ENCODE measurements at regions not wholly inside any gene's neighbourhood (a gene's known extent, or its start where the extent isn't known, plus 50 kb on each side); places are given as distances from the start of the nearest gene placed in this dataset.

- Histone ChIP-seq H3K27ac (replicated peaks) (no peak overlapping the region), H3K27me3 (ENCODE audit: insufficient read depth, poor library complexity, severe bottlenecking) (no peaks in the 10 kb centered on the region), H3K4me3 (replicated peaks; ENCODE audit: insufficient read depth, low read length) (no peak overlapping the region)
- TF ChIP-seq, protein P1, sequence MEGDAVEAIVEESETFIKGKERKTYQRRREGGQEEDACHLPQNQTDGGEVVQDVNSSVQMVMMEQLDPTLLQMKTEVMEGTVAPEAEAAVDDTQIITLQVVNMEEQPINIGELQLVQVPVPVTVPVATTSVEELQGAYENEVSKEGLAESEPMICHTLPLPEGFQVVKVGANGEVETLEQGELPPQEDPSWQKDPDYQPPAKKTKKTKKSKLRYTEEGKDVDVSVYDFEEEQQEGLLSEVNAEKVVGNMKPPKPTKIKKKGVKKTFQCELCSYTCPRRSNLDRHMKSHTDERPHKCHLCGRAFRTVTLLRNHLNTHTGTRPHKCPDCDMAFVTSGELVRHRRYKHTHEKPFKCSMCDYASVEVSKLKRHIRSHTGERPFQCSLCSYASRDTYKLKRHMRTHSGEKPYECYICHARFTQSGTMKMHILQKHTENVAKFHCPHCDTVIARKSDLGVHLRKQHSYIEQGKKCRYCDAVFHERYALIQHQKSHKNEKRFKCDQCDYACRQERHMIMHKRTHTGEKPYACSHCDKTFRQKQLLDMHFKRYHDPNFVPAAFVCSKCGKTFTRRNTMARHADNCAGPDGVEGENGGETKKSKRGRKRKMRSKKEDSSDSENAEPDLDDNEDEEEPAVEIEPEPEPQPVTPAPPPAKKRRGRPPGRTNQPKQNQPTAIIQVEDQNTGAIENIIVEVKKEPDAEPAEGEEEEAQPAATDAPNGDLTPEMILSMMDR (IDR thresholded peaks at IDR 0.05; ENCODE audit: insufficient read depth, low read length): no peak
- TF ChIP-seq POLR2AphosphoS5 (IDR thresholded peaks at IDR 0.05; ENCODE audit: low read depth) (no peak), GABPA (IDR thresholded peaks at IDR 0.05; ENCODE audit: low read depth) (no peak), SPI1 (IDR thresholded peaks at IDR 0.05; ENCODE audit: borderline replicate concordance, low read depth) (no peak), REST (IDR thresholded peaks at IDR 0.05; ENCODE audit: insufficient replicate concordance, low read depth) (no peak)
- no peak for DNase-seq (ENCODE audit: low read depth in 1 of 2, low spot score in 1 of 2)
Measured at GRCh38 chr2:138365581-138365980, 136.0 kb upstream of the SPOPL start.

- H3K27me3 ChIP-seq (ENCODE audit: insufficient read depth, poor library complexity, severe bottlenecking): no peaks in the 10 kb centered on the region
- TF ChIP-seq SPI1 (IDR thresholded peaks at IDR 0.05; ENCODE audit: borderline replicate concordance, low read depth) (no peak), POLR2AphosphoS5 (IDR thresholded peaks at IDR 0.05; ENCODE audit: low read depth) (no peak), GABPA (IDR thresholded peaks at IDR 0.05; ENCODE audit: low read depth) (no peak), REST (IDR thresholded peaks at IDR 0.05; ENCODE audit: insufficient replicate concordance, low read depth) (no peak)
- TF ChIP-seq, protein P1 (IDR thresholded peaks at IDR 0.05; ENCODE audit: insufficient read depth, low read length): no peak
- DNase-seq (ENCODE audit: low read depth in 1 of 2, low spot score in 1 of 2): no peak
- no peak overlapping the region for H3K27ac ChIP-seq (replicated peaks)
- no peak overlapping the region for H3K4me3 ChIP-seq (replicated peaks; ENCODE audit: insufficient read depth, low read length)
Measured at GRCh38 chr2:138369856-138370255, 131.7 kb upstream of the SPOPL start.

DNA sequence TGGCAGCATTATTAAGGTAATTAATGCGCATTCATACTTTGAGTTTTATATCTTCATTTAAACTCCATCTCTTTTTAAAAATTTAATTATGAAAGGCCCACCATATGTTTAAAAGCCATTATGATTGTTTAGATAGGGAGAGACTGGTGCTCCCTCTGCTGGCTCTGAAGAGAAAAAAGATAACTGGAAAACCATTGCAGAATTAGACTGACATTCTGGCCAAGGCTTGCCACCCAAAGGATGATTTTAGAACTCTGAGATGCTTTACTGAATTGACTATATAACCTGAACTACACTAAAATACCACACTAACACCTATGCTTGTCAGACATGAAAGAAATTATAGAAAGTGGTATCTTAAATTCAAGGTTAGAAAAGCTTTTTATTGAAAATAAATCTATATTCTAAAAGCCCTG, 127.6 kb upstream of the SPOPL start:
- Histone ChIP-seq H3K4me3 (replicated peaks; ENCODE audit: insufficient read depth, low read length) (no peak overlapping the region), H3K27me3 (ENCODE audit: insufficient read depth, poor library complexity, severe bottlenecking) (no peaks in the 10 kb centered on the region)
- peak in 1 of 2 experiments; percentile 2 for DNase-seq (ENCODE audit: low read depth in 1 of 2, low spot score in 1 of 2)

DNA sequence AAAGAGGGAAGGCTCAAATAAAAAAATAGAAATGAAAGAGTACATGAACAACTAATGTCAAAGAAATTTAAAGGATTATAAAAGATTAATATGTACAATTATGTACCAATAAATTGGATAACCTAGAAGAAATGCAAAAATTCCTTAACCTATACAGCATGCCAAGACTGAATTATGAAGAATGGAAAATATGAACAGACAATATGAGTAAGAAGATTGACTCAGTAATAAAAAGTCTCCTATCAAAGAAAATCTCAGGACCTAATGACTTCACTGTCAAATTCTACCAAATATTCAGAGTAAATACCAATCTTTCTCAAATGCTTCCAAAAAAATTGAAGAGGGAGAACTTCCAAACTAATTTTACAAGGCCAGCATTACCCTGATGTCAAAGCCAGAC, 120.2 kb upstream of the SPOPL start:
- no peak for DNase-seq (ENCODE audit: low read depth in 1 of 2, low spot score in 1 of 2)
- Histone ChIP-seq H3K27ac (replicated peaks) (no peak overlapping the region), H3K4me3 (replicated peaks; ENCODE audit: insufficient read depth, low read length) (no peak overlapping the region), H3K27me3 (ENCODE audit: insufficient read depth, poor library complexity, severe bottlenecking) (peaks cover 2% of the 10 kb centered on the region)
- TF ChIP-seq SPI1 (IDR thresholded peaks at IDR 0.05; ENCODE audit: borderline replicate concordance, low read depth): no peak
- TF ChIP-seq POLR2AphosphoS5 (IDR thresholded peaks at IDR 0.05; ENCODE audit: low read depth): no peak
- TF ChIP-seq REST (IDR thresholded peaks at IDR 0.05; ENCODE audit: insufficient replicate concordance, low read depth): no peak
- no peak for TF ChIP-seq GABPA (IDR thresholded peaks at IDR 0.05; ENCODE audit: low read depth)
- TF ChIP-seq, protein P1 (IDR thresholded peaks at IDR 0.05; ENCODE audit: insufficient read depth, low read length): no peak

More for the DNA sequence above, 127.6 kb upstream of the SPOPL start:
- no peak overlapping the region for H3K27ac ChIP-seq (replicated peaks)
- TF ChIP-seq, protein P1 (IDR thresholded peaks at IDR 0.05; ENCODE audit: insufficient read depth, low read length): peak; percentile 16
- no peak for TF ChIP-seq SPI1 (IDR thresholded peaks at IDR 0.05; ENCODE audit: borderline replicate concordance, low read depth)

Data from HL-60 (cell line).